OCI-LY3 (cell line): ENCODE measurements at regions not wholly inside any gene's neighbourhood (a gene's known extent, or its start where the extent isn't known, plus 50 kb on each side); places are given as distances from the start of the nearest gene placed in this dataset.

Experiments
- CTCF ChIP-seq: fragments of 200-600, 300-600 bp; sonication (generic); IDR thresholded peaks from 2 replicates; pipeline ENCODE4 v1.5.1; 2014; ENCODE audit warnings: antibody characterized with exemption, low read length, low read depth
- EZH2phosphoT487 ChIP-seq: fragments of 200-600 bp; shearing (Covaris generic); IDR thresholded peaks from 2 replicates; pipeline ENCODE4 v1.6.1; 2018; ENCODE audit warnings: antibody characterized with exemption, mixed run types, low read depth

- TF ChIP-seq CTCF, result no peak
- no peak for TF ChIP-seq EZH2phosphoT487
These were observed 317.1 kb upstream of the ZMIZ1 start for GRCh38 chr10:78751716-78752115.
